ENCODE measurements at regions not wholly inside any gene's neighbourhood (a gene's known extent, or its start where the extent isn't known, plus 50 kb on each side); places are given as distances from the start of the nearest gene placed in this dataset.

- DNase-seq, result no peak
Observed at GRCh38 chr4:181690498-181690897, 552.7 kb upstream of the TENM3 start.

GRCh38 chr4:181692965-181693364, 550.2 kb upstream of the TENM3 start:
- DNase-seq, result no peak

GRCh38 chr4:181693517-181693916, 549.7 kb upstream of the TENM3 start:
- no peak for DNase-seq

GRCh38 chr4:181698221-181698620, 545.0 kb upstream of the TENM3 start:
- DNase-seq, result no peak

GRCh38 chr4:181701214-181701613, 542.0 kb upstream of the TENM3 start:
- peak; percentile 6 for DNase-seq

- DNase-seq, result no peak
Observed at GRCh38 chr4:181701894-181702293, 541.3 kb upstream of the TENM3 start.

- DNase-seq, result no peak
Observed at GRCh38 chr4:181702864-181703495, 540.2 kb upstream of the TENM3 start.

GRCh38 chr4:181710143-181710542, 533.1 kb upstream of the TENM3 start:
- no peak for DNase-seq

- DNase-seq, result no peak
Observed at GRCh38 chr4:181711387-181711786, 531.8 kb upstream of the TENM3 start.

- no peak for DNase-seq
Observed at GRCh38 chr4:181728305-181728966, 514.8 kb upstream of the TENM3 start.

GRCh38 chr4:181731900-181732299, 511.3 kb upstream of the TENM3 start:
- DNase-seq, result no peak

GRCh38 chr4:181737744-181738143, 505.5 kb upstream of the TENM3 start:
- no peak for DNase-seq

- DNase-seq, result no peak
Observed at GRCh38 chr4:181739031-181739430, 504.2 kb upstream of the TENM3 start.

- DNase-seq, result no peak
Observed at GRCh38 chr4:181741513-181741912, 501.7 kb upstream of the TENM3 start.

- peak; percentile 11 for DNase-seq
Observed at GRCh38 chr4:181745933-181746625, 497.1 kb upstream of the TENM3 start.

GRCh38 chr4:181748581-181748980, 494.6 kb upstream of the TENM3 start:
- no peak for DNase-seq

- DNase-seq, result no peak
Observed at GRCh38 chr4:181752516-181752915, 490.7 kb upstream of the TENM3 start.

- DNase-seq, result no peak
Observed at GRCh38 chr4:181753207-181753606, 490.0 kb upstream of the TENM3 start.

- DNase-seq, result no peak
Observed at GRCh38 chr4:181755846-181756245, 487.4 kb upstream of the TENM3 start.

GRCh38 chr4:181756451-181757095, 486.6 kb upstream of the TENM3 start:
- no peak for DNase-seq

GRCh38 chr4:181757098-181757497, 486.1 kb upstream of the TENM3 start:
- no peak for DNase-seq

GRCh38 chr4:181757910-181758660, 485.1 kb upstream of the TENM3 start:
- no peak for DNase-seq

GRCh38 chr4:181760560-181760959, 482.6 kb upstream of the TENM3 start:
- DNase-seq, result no peak

Data from NCI-H1436 treated with DMSO at 0.1 percent for 48 hours (cell line).